Mammary epithelial cell (primary cell): ENCODE measurements at regions not wholly inside any gene's neighbourhood (a gene's known extent, or its start where the extent isn't known, plus 50 kb on each side); places are given as distances from the start of the nearest gene placed in this dataset.

Experiments
- EZH2 ChIP-seq: IDR thresholded peaks from 2 replicates; pipeline ENCODE4 v1.6.1; 2012; ENCODE audit warnings: low read length, inconsistent platforms, borderline replicate concordance
- TF ChIP-seq, protein P1 (sequence below), 2 donors: IDR thresholded peaks in 1 of 2; conservative IDR thresholded peaks in 1 of 2; 2 replicates each; pipeline ENCODE4 v1.5.1; 2011 to 2012; ENCODE audit warnings: inconsistent platforms in 2 of 2, low read length in 2 of 2, mild to moderate bottlenecking in 2 of 2, control low read depth in 1 of 2, low read depth in 1 of 2; ENCODE audit not compliant: insufficient read depth in 1 of 2; ENCODE audit errors: extremely low read depth in 1 of 2

DNA sequence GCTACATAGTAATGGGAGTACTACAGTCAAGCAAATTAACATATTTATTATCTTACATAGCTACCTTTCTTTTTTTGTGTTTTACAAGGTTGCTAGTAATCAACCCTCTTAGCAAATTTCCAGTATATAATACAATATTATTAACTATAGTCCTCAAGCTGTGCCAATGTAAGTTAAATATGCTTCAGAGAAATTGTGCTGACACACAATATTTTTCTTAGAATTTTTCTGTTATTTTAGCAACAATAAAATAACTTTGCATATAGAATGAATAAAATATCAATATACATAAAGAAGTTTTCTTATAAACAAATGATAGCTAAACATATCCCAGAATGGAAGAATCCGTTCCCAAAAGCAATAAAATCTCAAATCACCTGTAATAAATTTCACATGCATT lies 1605.1 kb downstream of the REEP3 start:
- TF ChIP-seq, protein P1, sequence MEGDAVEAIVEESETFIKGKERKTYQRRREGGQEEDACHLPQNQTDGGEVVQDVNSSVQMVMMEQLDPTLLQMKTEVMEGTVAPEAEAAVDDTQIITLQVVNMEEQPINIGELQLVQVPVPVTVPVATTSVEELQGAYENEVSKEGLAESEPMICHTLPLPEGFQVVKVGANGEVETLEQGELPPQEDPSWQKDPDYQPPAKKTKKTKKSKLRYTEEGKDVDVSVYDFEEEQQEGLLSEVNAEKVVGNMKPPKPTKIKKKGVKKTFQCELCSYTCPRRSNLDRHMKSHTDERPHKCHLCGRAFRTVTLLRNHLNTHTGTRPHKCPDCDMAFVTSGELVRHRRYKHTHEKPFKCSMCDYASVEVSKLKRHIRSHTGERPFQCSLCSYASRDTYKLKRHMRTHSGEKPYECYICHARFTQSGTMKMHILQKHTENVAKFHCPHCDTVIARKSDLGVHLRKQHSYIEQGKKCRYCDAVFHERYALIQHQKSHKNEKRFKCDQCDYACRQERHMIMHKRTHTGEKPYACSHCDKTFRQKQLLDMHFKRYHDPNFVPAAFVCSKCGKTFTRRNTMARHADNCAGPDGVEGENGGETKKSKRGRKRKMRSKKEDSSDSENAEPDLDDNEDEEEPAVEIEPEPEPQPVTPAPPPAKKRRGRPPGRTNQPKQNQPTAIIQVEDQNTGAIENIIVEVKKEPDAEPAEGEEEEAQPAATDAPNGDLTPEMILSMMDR (conservative IDR thresholded peaks at IDR 0.05 in 1 of 2, IDR thresholded peaks at IDR 0.05 in 1 of 2; ENCODE audit: extremely low read depth in 1 of 2, insufficient read depth in 1 of 2, low read depth in 1 of 2, low read length in 2 of 2), result no peak
- TF ChIP-seq EZH2, result no peak
